Suprapubic skin (tissue), 4 donors: ENCODE measurements at regions not wholly inside any gene's neighbourhood (a gene's known extent, or its start where the extent isn't known, plus 50 kb on each side); places are given as distances from the start of the nearest gene placed in this dataset.

Experiments
- DNase-seq, 2 donors: peaks; one replicate each; pipeline ENCODE4 v3.0.0-alpha.2; 2019; ENCODE audit warnings: low spot score in 2 of 2
- H3K27ac ChIP-seq: fragments of 200-600 bp; sonication (generic); one replicate; pipeline ENCODE4 v1.5.1; 2019
- H3K27me3 ChIP-seq: fragments of 200-600 bp; sonication (generic); one replicate; pipeline ENCODE4 v1.5.1; 2019
- H3K36me3 ChIP-seq: fragments of 200-600 bp; sonication (generic); one replicate; pipeline ENCODE4 v1.5.1; 2019
- H3K4me1 ChIP-seq: fragments of 200-600 bp; sonication (generic); one replicate; pipeline ENCODE4 v1.5.1; 2019
- H3K4me3 ChIP-seq: fragments of 200-600 bp; sonication (generic); one replicate; pipeline ENCODE4 v1.5.1; 2019; ENCODE audit warnings: mild to moderate bottlenecking
- H3K9me3 ChIP-seq: fragments of 200-600 bp; sonication (generic); one replicate; pipeline ENCODE4 v1.5.1; 2019
- EP300 ChIP-seq: sonication (generic); formaldehyde crosslinking; IDR thresholded peaks from one replicate; pipeline ENCODE4 v1.6.1; 2017; ENCODE audit warnings: antibody characterized with exemption
- POLR2A ChIP-seq, 2 donors: fragments of 450-650 bp; IDR thresholded peaks; one replicate each; pipeline ENCODE4 v1.6.1; 2017; ENCODE audit warnings: antibody characterized with exemption in 2 of 2, mild to moderate bottlenecking in 2 of 2, moderate library complexity in 2 of 2
- POLR2AphosphoS5 ChIP-seq, 3 donors: sonication (generic); formaldehyde crosslinking; IDR thresholded peaks; one replicate each; pipeline ENCODE4 v1.6.1; 2017; ENCODE audit warnings: antibody characterized with exemption in 3 of 3
- WGBS: methylation state at CpG from one replicate; pipeline ENCODE4 v1.1.5; 2018; 5-methylcytosine and 5-hydroxymethylcytosine counted together
- TF ChIP-seq, protein P1 (sequence below), 2 donors: fragments of 200-600 bp in 1 of 2; fragments of 450-650 bp in 1 of 2; sonication (generic) in 1 of 2; IDR thresholded peaks; one replicate each; pipeline ENCODE4 v1.5.1; 2016 to 2019; ENCODE audit warnings: antibody characterized with exemption in 2 of 2, mild to moderate bottlenecking in 1 of 2, moderate library complexity in 1 of 2

DNA sequence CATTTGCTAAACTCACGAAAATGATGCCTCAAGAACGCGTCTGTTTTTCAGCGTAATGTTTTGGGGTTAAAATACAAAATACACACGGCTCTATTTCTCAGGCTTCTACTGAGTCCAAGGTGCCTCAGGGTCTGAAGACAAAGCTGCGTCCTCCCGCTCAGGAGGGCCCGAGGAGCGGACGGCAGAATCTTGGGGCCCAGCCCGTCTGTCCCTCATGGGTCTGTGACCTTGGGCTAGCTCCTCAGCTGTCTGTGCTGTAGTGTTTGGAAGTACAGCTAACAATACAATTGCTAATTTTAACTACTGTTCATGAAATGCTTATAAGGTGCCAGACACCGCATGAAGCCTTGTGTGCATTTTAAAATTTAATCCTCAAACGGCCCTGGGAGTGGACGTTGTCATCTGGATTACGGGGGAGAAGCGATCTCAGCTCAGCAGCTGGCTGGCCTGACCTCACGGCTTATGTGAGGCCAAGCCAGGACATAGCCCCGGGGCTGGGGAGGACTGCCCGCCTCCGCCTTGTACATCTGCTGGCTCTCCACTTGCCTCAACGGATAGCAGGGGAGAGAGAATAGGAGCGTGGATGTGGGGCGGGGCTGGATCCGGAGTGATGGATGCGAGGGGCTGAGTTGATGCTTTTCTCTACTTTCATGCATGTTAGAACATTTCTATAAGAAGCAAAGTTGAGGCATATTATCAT lies 357.4 kb downstream of the GLRX3 start:
- DNase-seq = peak; percentile 25 to 57
- H3K36me3 ChIP-seq = no peaks in the 10 kb centered on the region
- H3K27me3 ChIP-seq = no peaks in the 10 kb centered on the region
- no peak overlapping the region for H3K27ac ChIP-seq
- H3K4me1 ChIP-seq = no peaks in the 10 kb centered on the region
- 66% methylated on average over 25 of the region's 25 CpGs for WGBS
- no peak overlapping the region for H3K4me3 ChIP-seq
- TF ChIP-seq, protein P1, sequence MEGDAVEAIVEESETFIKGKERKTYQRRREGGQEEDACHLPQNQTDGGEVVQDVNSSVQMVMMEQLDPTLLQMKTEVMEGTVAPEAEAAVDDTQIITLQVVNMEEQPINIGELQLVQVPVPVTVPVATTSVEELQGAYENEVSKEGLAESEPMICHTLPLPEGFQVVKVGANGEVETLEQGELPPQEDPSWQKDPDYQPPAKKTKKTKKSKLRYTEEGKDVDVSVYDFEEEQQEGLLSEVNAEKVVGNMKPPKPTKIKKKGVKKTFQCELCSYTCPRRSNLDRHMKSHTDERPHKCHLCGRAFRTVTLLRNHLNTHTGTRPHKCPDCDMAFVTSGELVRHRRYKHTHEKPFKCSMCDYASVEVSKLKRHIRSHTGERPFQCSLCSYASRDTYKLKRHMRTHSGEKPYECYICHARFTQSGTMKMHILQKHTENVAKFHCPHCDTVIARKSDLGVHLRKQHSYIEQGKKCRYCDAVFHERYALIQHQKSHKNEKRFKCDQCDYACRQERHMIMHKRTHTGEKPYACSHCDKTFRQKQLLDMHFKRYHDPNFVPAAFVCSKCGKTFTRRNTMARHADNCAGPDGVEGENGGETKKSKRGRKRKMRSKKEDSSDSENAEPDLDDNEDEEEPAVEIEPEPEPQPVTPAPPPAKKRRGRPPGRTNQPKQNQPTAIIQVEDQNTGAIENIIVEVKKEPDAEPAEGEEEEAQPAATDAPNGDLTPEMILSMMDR (IDR thresholded peaks at IDR 0.05) = no peak
- TF ChIP-seq EP300 (no peak), POLR2A (IDR thresholded peaks at IDR 0.05) (no peak), POLR2AphosphoS5 (IDR thresholded peaks at IDR 0.05) (no peak)
- peaks cover 4% of the 10 kb centered on the region for H3K9me3 ChIP-seq

DNA sequence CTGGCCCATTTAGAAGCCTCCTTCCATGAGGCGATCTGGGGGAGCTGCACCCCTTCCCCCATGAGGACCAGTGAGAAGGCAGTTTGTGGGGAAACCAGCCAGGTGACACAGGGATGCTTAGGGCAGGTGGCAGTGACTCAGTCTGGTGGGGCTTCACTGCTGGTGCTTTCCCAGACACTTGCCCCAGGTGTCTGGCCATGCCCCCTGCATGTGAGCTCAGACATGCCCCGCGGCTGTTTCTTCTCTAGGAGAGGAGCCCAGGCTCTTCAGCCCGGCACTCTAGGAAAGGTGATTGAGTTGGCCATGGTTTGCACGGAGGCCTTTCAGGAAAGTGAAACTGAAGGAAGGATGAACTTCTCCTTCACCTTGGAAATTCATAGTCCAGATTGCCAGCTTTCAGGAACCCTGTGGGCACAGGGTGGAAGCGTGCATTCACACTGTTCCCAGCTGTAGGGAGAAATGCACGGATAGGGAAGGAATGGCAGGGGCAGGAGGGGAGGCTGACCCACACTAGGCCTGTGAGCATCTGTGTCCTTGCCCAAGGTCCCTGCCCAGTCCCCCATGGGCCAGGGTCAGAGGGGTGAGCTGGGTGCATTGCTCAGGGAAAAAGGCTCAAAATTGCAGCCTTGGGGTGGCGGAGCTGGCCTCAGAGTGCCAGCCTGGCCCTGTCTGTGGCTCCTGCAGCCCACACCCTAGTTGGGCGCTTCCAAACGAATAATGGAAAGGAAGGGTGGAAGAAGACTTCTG lies 359.1 kb downstream of the GLRX3 start:
- DNase-seq = peak; percentile 37 to 74
- H3K4me3 ChIP-seq = no peak overlapping the region
- H3K27ac ChIP-seq = no peak overlapping the region
- TF ChIP-seq EP300 (no peak), POLR2A (IDR thresholded peaks at IDR 0.05) (no peak), POLR2AphosphoS5 (IDR thresholded peaks at IDR 0.05) (no peak)
- TF ChIP-seq, protein P1 (IDR thresholded peaks at IDR 0.05) = no peak
- no peaks in the 10 kb centered on the region for H3K36me3 ChIP-seq
- no peaks in the 10 kb centered on the region for H3K4me1 ChIP-seq
- peaks cover 4% of the 10 kb centered on the region for H3K9me3 ChIP-seq
- WGBS = 89% methylated on average over 10 of the region's 10 CpGs
- H3K27me3 ChIP-seq = no peaks in the 10 kb centered on the region

DNA sequence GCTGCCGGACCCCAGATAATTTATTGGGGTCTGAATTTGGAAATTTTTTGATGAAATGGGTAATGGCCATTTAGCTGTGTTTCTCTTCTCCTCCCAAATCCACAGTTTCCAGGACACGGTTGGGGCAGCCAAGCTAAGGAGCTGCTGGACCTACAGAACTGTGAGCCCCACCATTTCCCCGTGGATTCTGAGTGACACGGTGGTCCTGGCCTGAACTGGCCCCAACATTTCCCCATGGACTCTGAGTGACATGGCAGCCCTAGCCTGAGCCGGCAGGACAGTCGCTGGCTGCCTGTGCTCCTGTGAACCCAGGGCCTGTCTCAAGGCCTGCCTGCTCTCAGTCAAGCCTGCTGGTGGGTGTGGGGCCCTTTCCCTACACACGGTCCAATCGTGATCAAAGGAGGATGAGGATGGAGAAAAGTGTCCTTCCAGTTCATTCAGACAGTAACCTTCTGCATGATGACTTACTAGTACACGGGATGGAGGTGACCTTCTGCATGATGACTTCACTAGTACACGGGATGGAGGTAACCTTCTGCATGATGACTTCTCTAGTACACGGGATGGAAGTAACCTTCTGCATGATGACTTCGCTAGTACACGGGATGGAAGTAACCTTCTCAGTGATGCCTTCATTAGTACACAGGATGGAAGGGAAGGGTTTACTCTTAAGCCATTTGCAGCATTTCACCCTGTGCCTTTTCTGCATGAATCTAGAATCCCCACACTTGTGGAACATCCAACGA lies 359.9 kb downstream of the GLRX3 start:
- Histone ChIP-seq H3K36me3 (no peaks in the 10 kb centered on the region), H3K27ac (no peak overlapping the region), H3K4me1 (no peaks in the 10 kb centered on the region), H3K27me3 (no peaks in the 10 kb centered on the region), H3K4me3 (no peak overlapping the region), H3K9me3 (peaks cover 4% of the 10 kb centered on the region)
- 89% methylated on average over 13 of the region's 14 CpGs for WGBS
- TF ChIP-seq, protein P1 (IDR thresholded peaks at IDR 0.05) = no peak
- no peak for TF ChIP-seq POLR2AphosphoS5 (IDR thresholded peaks at IDR 0.05)
- TF ChIP-seq EP300 = no peak
- TF ChIP-seq POLR2A (IDR thresholded peaks at IDR 0.05) = no peak
- DNase-seq = peak; percentile 28 to 56

DNA sequence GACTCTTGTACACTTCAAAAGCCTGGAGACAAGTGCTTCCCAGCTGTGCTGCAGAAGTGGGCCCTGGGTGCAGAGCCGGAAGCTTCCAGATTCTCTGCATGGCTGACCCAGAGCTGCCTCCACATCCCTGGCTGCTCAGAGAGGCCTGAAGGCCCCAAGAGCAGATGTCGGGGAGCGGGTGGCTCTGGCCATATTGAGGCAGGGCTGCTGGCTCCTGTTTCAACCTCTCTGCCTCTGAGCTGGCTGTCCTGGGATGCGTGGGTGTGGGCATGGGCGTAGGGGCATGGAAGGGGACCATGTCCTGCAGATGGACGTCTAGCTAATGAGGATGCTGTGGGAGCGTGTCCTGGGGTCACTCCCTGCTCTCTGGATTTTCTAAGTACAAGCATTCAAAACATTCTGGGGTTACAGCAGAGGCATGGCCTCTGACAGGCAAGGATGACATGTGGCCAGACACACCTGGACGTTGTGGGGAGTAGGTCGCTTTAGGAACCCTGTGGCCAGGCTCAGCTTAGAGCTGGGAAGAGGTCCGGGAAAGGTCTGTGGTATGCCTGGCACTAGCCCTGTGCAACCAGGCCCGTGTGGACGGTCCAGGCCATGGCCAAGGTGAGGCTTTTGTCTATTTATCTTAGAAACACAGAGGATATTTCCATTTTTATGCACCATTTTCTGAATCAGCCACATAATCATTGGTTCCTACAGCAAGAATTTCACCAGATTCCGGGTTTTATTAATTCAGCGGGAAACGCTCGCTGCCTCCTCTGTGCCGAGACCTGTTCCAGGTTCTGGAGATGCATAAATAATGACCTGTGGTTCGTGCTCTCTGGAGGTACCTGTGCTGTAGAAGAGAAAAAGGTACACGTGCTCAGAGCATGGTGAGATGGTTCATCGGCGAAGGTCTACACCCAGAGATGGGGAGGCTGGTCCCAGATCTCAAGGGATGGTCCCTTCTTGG lies 361.1 kb downstream of the GLRX3 start:
- peaks cover 4% of the 10 kb centered on the region for H3K9me3 ChIP-seq
- H3K36me3 ChIP-seq = no peaks in the 10 kb centered on the region
- H3K27me3 ChIP-seq = no peaks in the 10 kb centered on the region
- no peaks in the 10 kb centered on the region for H3K4me1 ChIP-seq
- H3K27ac ChIP-seq = no peak overlapping the region
- WGBS = 88% methylated on average over 21 of the region's 21 CpGs
- H3K4me3 ChIP-seq = no peak overlapping the region
- peak; percentile 15 to 60 for DNase-seq
- TF ChIP-seq POLR2AphosphoS5 (IDR thresholded peaks at IDR 0.05) = no peak
- TF ChIP-seq EP300 = no peak
- TF ChIP-seq POLR2A (IDR thresholded peaks at IDR 0.05) = no peak
- TF ChIP-seq, protein P1 (IDR thresholded peaks at IDR 0.05) = no peak
